GM21737 (cell line): ENCODE measurements at regions not wholly inside any gene's neighbourhood (a gene's known extent, or its start where the extent isn't known, plus 50 kb on each side); places are given as distances from the start of the nearest gene placed in this dataset.

Source experiments
- ATAC-seq: cut with Tn5 transposase; IDR thresholded peaks from one replicate; pipeline ENCODE4 v1.9.1; 2021; ENCODE audit warnings: mild to moderate bottlenecking, moderate library complexity; ENCODE audit not compliant: unreplicated experiment

- ATAC-seq = no peak
Measured at GRCh38 chr7:67807826-67808225, 811.2 kb downstream of the TYW1 start.

- no peak for ATAC-seq
Measured at GRCh38 chr7:67809586-67809985, 813.0 kb downstream of the TYW1 start.

GRCh38 chr7:67813621-67814292 is 817.1 kb downstream of the TYW1 start:
- no peak for ATAC-seq

GRCh38 chr7:67817481-67817880 is 820.8 kb downstream of the TYW1 start:
- ATAC-seq = no peak

- no peak for ATAC-seq
Measured at GRCh38 chr7:67821116-67821515, 824.5 kb downstream of the TYW1 start.

GRCh38 chr7:67823345-67823744 is 826.7 kb downstream of the TYW1 start:
- no peak for ATAC-seq

- no peak for ATAC-seq
Measured at GRCh38 chr7:67825356-67825755, 828.7 kb downstream of the TYW1 start.

- no peak for ATAC-seq
Measured at GRCh38 chr7:67841896-67842295, 845.3 kb downstream of the TYW1 start.

- no peak for ATAC-seq
Measured at GRCh38 chr7:67842571-67842970, 845.9 kb downstream of the TYW1 start.

- ATAC-seq = no peak
Measured at GRCh38 chr7:67843001-67843565, 846.5 kb downstream of the TYW1 start.

GRCh38 chr7:67843615-67844014 is 847.0 kb downstream of the TYW1 start:
- ATAC-seq = no peak

GRCh38 chr7:67847092-67847787 is 850.6 kb downstream of the TYW1 start:
- no peak for ATAC-seq

GRCh38 chr7:67854221-67855178 is 857.9 kb downstream of the TYW1 start:
- no peak for ATAC-seq

- no peak for ATAC-seq
Measured at GRCh38 chr7:67855322-67855721, 858.7 kb downstream of the TYW1 start.

GRCh38 chr7:67856046-67856445 is 859.4 kb downstream of the TYW1 start:
- no peak for ATAC-seq

- no peak for ATAC-seq
Measured at GRCh38 chr7:67857698-67858097, 861.1 kb downstream of the TYW1 start.

- no peak for ATAC-seq
Measured at GRCh38 chr7:67858931-67859330, 862.3 kb downstream of the TYW1 start.

- ATAC-seq = no peak
Measured at GRCh38 chr7:67863911-67864310, 867.3 kb downstream of the TYW1 start.

GRCh38 chr7:67866054-67866453 is 869.4 kb downstream of the TYW1 start:
- no peak for ATAC-seq

- no peak for ATAC-seq
Measured at GRCh38 chr7:67866812-67867211, 870.2 kb downstream of the TYW1 start.

- no peak for ATAC-seq
Measured at GRCh38 chr7:67870396-67870795, 873.8 kb downstream of the TYW1 start.
